PC-9 (cell line): ENCODE measurements at regions not wholly inside any gene's neighbourhood (a gene's known extent, or its start where the extent isn't known, plus 50 kb on each side); places are given as distances from the start of the nearest gene placed in this dataset.

Experiments
- BruUV-seq: library from RNA; stranded (reverse); fragments of 400-500 nt; replicated peaks from 2 replicates; lab custom pipeline; 2021; lab: Mats Ljungman, UMichigan
- CTCF ChIA-PET: fragments of 300-600 bp; sonication (Branson Sonifier 250); formaldehyde crosslinking; loops from one replicate; lab custom pipeline; 2022; ENCODE audit warnings: antibody characterized with exemption; lab: Charles Lee
- POLR2A ChIA-PET: fragments of 300-600 bp; sonication (Branson Sonifier 250); formaldehyde crosslinking; loops from one replicate; lab custom pipeline; 2022; ENCODE audit warnings: antibody characterized with exemption; ENCODE audit not compliant: unreplicated experiment; lab: Charles Lee
- DNase-seq, 2 experiments: peaks; one replicate each; pipeline versions ENCODE4 v3.0.0 to v3.0.0-alpha.2; 2015 to 2022; ENCODE audit warnings: mixed read lengths in 1 of 2
- H2AFZ ChIP-seq: fragments of 200-600 bp; sonication (generic); 2 replicates; pipeline ENCODE4 v1.8.1; 2017; ENCODE audit warnings: antibody characterized with exemption
- H3F3A ChIP-seq: fragments of 200-600 bp; sonication (generic); 2 replicates; pipeline ENCODE4 v1.8.1; 2017; ENCODE audit warnings: antibody characterized with exemption, mild to moderate bottlenecking, low read depth; ENCODE audit not compliant: insufficient read depth
- H3K27ac ChIP-seq: fragments of 200-600 bp; sonication (generic); 2 replicates; pipeline ENCODE4 v1.6.1; 2016; ENCODE audit warnings: mixed run types
- H3K27me3 ChIP-seq: fragments of 200-600 bp; sonication (generic); 2 replicates; pipeline ENCODE4 v1.6.1; 2016; ENCODE audit warnings: low read depth, mixed run types; ENCODE audit not compliant: insufficient read depth
- H3K36me3 ChIP-seq: fragments of 200-600 bp; sonication (generic); 2 replicates; pipeline ENCODE4 v1.6.1; 2016; ENCODE audit warnings: low read depth, mixed run types
- H3K4me1 ChIP-seq: fragments of 200-600 bp; sonication (generic); replicated peaks from 2 replicates; pipeline ENCODE4 v1.6.1; 2016; ENCODE audit warnings: mixed run types; ENCODE audit not compliant: insufficient read depth
- H3K4me2 ChIP-seq: fragments of 200-600 bp; sonication (generic); 2 replicates; pipeline ENCODE4 v1.6.1; 2017; ENCODE audit warnings: mixed run types
- H3K4me3 ChIP-seq: fragments of 200-600 bp; sonication (generic); 2 replicates; pipeline ENCODE4 v1.6.1; 2016; ENCODE audit warnings: mixed run types
- H3K79me2 ChIP-seq: fragments of 200-600 bp; sonication (generic); 2 replicates; pipeline ENCODE4 v1.6.1; 2017; ENCODE audit warnings: low read depth, mixed run types
- H3K9me2 ChIP-seq: fragments of 200-600 bp; sonication (generic); 2 replicates; pipeline ENCODE4 v1.8.1; 2017; ENCODE audit warnings: mild to moderate bottlenecking; ENCODE audit not compliant: insufficient read depth
- H3K9me3 ChIP-seq: fragments of 200-600 bp; sonication (generic); 2 replicates; pipeline ENCODE4 v1.8.1; 2016; ENCODE audit warnings: low read depth; ENCODE audit not compliant: insufficient read depth
- H4K20me1 ChIP-seq: fragments of 200-600 bp; sonication (generic); 2 replicates; pipeline ENCODE4 v1.8.1; 2017; ENCODE audit not compliant: insufficient read depth
- CTCF ChIP-seq: fragments of 200-600 bp; sonication (generic); conservative IDR thresholded peaks from 2 replicates; pipeline ENCODE4 v1.6.1; 2017; ENCODE audit warnings: mixed run types, antibody characterized with exemption, mild to moderate bottlenecking, moderate library complexity
- EZH2 ChIP-seq: fragments of 200-600 bp; sonication (generic); IDR thresholded peaks from 2 replicates; pipeline ENCODE4 v1.8.0; 2017; ENCODE audit warnings: antibody characterized with exemption, low read depth
- intact Hi-C: fragments of 100-400 bp; cut with micrococcal nuclease; formaldehyde crosslinking; loops from one replicate; pipeline ENCODE4 v1.10.0; 2022; ENCODE audit not compliant: unreplicated experiment

- H3K36me3 ChIP-seq: no peaks in the 10 kb centered on the region
- H3K9me2 ChIP-seq: no peaks in the 10 kb centered on the region
- no peaks in the 10 kb centered on the region for H4K20me1 ChIP-seq
- no peak overlapping the region for H3K27ac ChIP-seq
- no peaks in the 10 kb centered on the region for H3K79me2 ChIP-seq
- ChIA-PET CTCF (no interaction called here), POLR2A (no interaction called here)
- H2AFZ ChIP-seq: no peak overlapping the region
- H3K4me3 ChIP-seq: no peak overlapping the region
- no TSS peak for BruUV-seq
- TF ChIP-seq CTCF: no peak
- TF ChIP-seq EZH2: no peak
- H3K4me1 ChIP-seq: no peaks in the 10 kb centered on the region
- intact Hi-C loops: no loop called here
- H3K9me3 ChIP-seq: no peaks in the 10 kb centered on the region
- no peaks in the 10 kb centered on the region for H3F3A ChIP-seq
- no peak for DNase-seq
- no peaks in the 10 kb centered on the region for H3K27me3 ChIP-seq
- H3K4me2 ChIP-seq: no peak overlapping the region
Observed at GRCh38 chrX:123072686-123073385, 111.2 kb upstream of the GRIA3 start.

GRCh38 chrX:123075947-123076561 is 108.0 kb upstream of the GRIA3 start:
- Histone ChIP-seq H3K27me3 (no peaks in the 10 kb centered on the region), H4K20me1 (no peaks in the 10 kb centered on the region), H3K27ac (no peak overlapping the region), H3K9me3 (no peaks in the 10 kb centered on the region), H3K4me1 (no peaks in the 10 kb centered on the region), H2AFZ (no peak overlapping the region), H3K4me3 (no peak overlapping the region), H3F3A (no peaks in the 10 kb centered on the region), H3K79me2 (no peaks in the 10 kb centered on the region), H3K36me3 (no peaks in the 10 kb centered on the region), H3K4me2 (no peak overlapping the region), H3K9me2 (no peaks in the 10 kb centered on the region)
- intact Hi-C loops: no loop called here
- DNase-seq: no peak
- BruUV-seq: no TSS peak
- CTCF ChIA-PET: no interaction called here
- TF ChIP-seq CTCF: no peak
- no peak for TF ChIP-seq EZH2
- POLR2A ChIA-PET: no interaction called here

- Histone ChIP-seq H3K9me2 (no peaks in the 10 kb centered on the region), H3K4me1 (no peaks in the 10 kb centered on the region), H2AFZ (no peak overlapping the region), H3K27me3 (no peaks in the 10 kb centered on the region), H3K4me3 (no peak overlapping the region), H3K4me2 (no peak overlapping the region), H3K27ac (no peak overlapping the region), H3K79me2 (no peaks in the 10 kb centered on the region), H4K20me1 (no peaks in the 10 kb centered on the region), H3K36me3 (no peaks in the 10 kb centered on the region), H3F3A (no peaks in the 10 kb centered on the region), H3K9me3 (no peaks in the 10 kb centered on the region)
- no peak for DNase-seq
- BruUV-seq: no TSS peak
- intact Hi-C loops: no loop called here
- no peak for TF ChIP-seq CTCF
- TF ChIP-seq EZH2: no peak
- POLR2A ChIA-PET: interaction anchor here (0.7 kb wide), 1 partner anchor 1653 kb away, joined by 4 read pairs; no protein-coding TSS in a partner anchor
- CTCF ChIA-PET: no interaction called here
Observed at GRCh38 chrX:123077631-123078030, 106.4 kb upstream of the GRIA3 start.
